ENCODE measurements at regions not wholly inside any gene's neighbourhood (a gene's known extent, or its start where the extent isn't known, plus 50 kb on each side); places are given as distances from the start of the nearest gene placed in this dataset.
"Not testable (repeated sequence)": the region's sequence is repeated elsewhere in the genome, so short reads cannot be mapped to it uniquely, and the experiment has no call there.

DNA sequence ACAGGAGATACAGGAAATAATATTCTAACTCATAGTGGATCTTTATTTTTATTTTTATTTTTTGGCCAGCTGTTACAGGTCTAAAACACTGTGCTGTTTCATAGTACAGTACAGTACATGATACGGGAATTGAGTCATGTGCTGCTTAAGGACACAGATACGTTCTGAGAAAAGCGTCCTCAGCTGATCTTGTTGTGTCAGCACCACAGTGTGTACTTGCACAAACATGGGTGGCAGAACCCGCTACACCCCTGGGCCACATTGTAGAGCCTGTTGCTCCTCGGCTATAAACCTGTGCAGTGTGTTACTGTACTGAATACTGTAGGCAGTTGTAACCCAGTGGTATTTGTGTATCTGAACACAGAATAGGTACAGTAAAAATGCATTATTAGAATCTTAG, 183.4 kb downstream of the OR4M2 start:
- no peak for DNase-seq

GRCh38 chr15:22264272-22264671, 183.9 kb downstream of the OR4M2 start:
- DNase-seq, result not testable (repeated sequence)

GRCh38 chr15:22265056-22265945, 185.0 kb downstream of the OR4M2 start:
- no peak for DNase-seq

DNA sequence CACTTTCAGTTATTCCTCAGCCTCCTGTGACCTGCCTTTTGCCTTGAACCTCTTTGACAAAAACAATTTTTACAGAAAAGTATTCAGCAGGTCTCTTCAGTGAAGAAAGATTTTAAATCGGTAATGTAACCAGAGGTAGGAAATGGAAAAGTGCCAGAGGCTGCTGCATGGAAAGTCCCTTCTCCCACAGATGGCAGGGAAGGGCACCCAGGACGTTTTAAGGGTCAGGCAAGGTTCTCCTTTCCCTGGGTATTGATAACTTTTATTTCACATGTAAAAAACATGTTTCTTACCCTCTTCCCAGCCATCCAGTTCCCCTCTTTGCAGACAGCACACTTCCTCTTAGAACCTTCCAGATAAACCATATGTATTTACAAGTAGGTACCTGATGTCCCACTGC, 185.6 kb downstream of the OR4M2 start:
- no peak for DNase-seq

DNA sequence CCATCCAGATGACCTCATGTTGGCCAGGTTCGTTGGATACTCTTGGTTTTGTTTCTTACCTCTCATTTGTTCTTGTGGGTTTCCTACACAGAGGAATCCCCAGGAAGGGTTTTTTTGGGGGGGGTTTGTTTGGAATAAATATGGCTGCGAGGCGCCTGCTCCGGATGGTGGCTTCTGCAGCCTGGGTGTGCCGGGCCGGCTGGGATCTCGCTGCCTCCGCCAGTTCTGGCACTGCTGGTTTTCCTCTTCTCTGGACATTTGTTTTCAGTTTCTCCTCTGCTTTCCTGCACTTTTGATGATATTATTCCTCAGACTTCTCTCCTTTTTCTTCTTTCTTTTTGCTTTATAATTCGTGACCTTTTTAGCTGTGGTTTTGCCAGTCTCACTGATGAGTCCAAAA, 187.4 kb downstream of the OR4M2 start:
- no peak for DNase-seq

DNA sequence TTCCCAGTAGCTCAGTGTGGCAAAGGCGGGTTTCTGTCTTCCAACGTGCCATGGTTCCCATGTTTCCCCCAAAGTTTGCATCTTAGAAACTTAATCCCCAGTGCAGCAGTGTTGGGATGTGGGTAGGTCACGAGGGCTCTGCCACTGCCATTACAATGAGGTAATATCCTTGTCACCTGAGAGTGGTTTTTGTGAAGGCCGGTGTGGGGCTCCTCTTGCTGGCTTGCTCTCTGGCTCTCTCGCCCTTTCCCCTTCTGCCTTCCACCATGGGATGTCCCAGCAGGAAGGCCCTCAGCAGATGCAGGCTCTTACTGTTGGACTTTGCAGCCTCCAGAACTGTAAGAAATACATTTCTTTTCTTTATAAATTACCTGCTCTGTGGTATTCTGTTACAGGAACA, 187.9 kb downstream of the OR4M2 start:
- DNase-seq, result not testable (repeated sequence)

DNA sequence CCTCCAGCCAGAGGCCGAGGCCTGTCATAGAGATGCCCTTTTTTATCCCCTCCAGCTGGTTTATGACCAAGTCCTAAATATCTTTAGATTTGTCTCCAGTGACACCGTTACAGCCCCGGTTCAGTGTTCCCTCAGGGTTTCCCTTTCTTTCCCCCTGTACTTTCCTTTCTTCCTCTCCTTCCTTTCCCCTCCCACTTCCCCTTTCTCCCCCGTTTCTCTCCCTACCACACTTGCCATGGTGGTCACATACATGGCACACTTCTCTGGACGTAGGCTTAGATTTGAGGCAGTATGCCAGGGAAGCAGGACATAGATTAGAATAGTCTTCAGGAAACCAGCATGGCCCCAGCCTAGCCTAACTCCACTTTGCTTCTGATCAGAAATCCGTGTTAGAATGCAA, 188.3 kb downstream of the OR4M2 start:
- not testable (repeated sequence) for DNase-seq

- DNase-seq, result not testable (repeated sequence)
These were observed 186.2 kb upstream of the GOLGA6L22 start for GRCh38 chr15:22272286-22273160.

GRCh38 chr15:22273185-22273584, 185.5 kb upstream of the GOLGA6L22 start:
- not testable (repeated sequence) for DNase-seq

- not testable (repeated sequence) for DNase-seq
These were observed 184.3 kb upstream of the GOLGA6L22 start for GRCh38 chr15:22274376-22274775.

DNA sequence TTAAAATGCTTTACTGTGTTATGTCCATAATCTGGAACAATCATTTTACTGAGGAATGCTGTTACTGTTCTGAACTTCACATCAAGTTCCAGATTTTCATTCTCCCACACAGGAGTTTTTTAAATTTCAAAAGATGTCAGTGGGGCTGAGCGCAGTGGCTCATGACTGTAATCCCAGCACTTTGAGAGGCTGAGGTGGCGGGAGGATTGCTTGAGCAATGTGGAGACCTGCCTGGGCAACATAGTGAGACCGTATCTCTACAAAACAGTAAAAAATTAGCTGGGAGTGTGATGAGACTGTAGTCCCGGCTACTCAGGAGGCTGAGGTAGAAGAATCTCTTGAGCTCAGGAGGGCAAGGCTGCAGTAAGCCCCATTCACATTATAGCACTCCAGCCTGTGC, 177.9 kb upstream of the GOLGA6L22 start:
- not testable (repeated sequence) for DNase-seq

- DNase-seq, result not testable (repeated sequence)
These were observed 175.7 kb upstream of the GOLGA6L22 start for GRCh38 chr15:22282794-22283533.

DNA sequence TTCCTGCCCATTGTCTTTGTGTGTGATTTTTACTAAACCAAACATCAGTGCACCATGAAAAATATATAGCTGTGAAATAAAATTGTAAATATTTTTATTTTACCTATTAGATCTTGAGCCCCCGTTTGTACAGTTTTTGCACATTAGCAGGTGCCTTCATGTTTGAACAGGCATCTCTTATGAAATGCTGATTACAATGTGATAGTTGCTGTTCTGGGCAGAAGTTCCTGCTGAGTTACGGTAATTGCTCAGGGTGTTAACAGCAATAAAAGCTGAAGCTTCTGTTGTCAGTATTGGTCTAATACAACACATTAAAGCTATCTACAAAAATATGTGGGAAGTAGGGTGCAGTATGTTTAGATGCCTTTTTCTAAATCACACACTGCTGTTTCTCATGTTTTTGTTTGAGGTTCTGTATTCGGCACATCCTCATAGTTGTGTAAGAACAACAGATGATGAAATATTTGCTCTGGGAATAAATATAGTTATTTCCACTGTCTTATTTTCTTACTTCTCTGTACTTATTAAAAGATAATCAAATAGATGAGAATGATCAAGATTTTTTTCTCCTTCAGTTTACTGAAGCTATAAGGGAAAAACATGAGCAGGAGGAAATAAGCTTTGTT, 173.8 kb upstream of the GOLGA6L22 start:
- DNase-seq, result not testable (repeated sequence)

GRCh38 chr15:22291054-22291453, 167.6 kb upstream of the GOLGA6L22 start:
- not testable (repeated sequence) for DNase-seq

DNA sequence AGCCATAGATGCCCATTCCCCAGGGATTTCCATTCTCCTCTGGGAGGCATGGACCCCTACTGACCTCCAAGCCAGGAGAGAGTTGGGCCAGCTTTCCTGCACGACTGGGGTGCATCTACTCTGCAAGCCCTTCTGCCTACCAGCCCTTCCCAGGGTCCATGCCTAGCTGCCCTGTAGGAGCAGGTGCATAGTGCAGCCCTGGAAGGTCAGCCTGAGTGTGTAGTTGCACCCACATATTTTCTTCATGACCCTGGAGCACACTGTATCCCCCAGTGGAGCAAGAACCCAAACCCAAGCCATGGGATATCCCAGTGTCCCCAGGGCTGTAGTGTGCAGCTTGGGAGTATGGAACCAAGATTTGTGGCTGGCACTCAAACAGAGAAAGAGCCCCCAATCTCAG, 155.6 kb upstream of the GOLGA6L22 start:
- not testable (repeated sequence) for DNase-seq
